ENCODE measurements at regions not wholly inside any gene's neighbourhood (a gene's known extent, or its start where the extent isn't known, plus 50 kb on each side); places are given as distances from the start of the nearest gene placed in this dataset.
A peak's percentile ranks its signal among the peaks of the same experiment; 100 is the strongest.

DNA sequence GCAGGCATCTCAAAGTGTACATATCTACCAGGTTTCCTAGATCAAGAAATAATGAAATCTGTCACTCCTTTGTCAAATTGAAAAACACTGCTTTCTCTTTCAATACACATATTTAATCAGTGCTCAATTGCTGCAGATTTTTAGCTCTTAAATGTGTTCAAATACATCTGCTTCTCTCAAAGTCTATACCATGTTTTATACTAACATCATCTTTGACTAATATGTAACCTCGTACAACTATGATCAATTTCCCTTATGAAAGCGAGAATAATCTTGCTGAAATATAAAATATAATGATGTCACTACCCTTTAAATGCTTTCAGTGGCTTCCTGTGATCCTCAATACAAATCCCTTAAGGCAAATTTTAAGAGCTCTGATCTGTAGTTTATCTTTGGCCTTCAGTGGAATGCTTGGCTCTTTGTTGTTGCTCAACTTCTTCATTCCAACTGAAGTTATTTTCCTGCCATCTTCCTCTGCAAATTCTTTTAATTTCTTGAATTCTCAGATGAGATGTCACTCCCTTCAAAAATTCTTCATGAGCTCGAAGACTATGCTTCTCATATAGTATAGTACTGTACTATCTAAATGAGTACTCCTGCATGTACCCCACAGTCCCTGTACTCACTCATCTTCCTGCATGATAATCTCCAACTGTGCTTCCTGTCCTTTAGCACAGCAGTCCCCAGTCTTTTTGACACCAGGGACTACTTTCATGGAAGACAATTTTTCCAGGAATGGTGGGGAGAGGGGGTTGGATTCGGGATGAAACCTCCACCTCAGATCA, 545.1 kb upstream of the GJE1 start:
- Mint-ChIP-seq H3K9me3 (no peaks in the 10 kb centered on the region), H3K36me3 (no peaks in the 10 kb centered on the region), H3K4me1 (no peaks in the 10 kb centered on the region), H3K4me3 (no peak overlapping the region), H3K27me3 (no peaks in the 10 kb centered on the region), H3K27ac (no peak overlapping the region)
- no peaks in the 10 kb centered on the region for H3K36me3 ChIP-seq (ENCODE audit: control insufficient read depth, insufficient read depth, low read length)
- no peak overlapping the region for H3K4me3 ChIP-seq (ENCODE audit: low read depth, low read length)
- no peaks in the 10 kb centered on the region for H3K4me1 ChIP-seq (ENCODE audit: control insufficient read depth, insufficient read depth, low read length, poor library complexity, severe bottlenecking)
- H3K27ac ChIP-seq (ENCODE audit: insufficient read depth, low read length, poor library complexity, severe bottlenecking) = no peak overlapping the region
- H3K27me3 ChIP-seq (ENCODE audit: control insufficient read depth, insufficient read depth, low read length) = no peaks in the 10 kb centered on the region
- DNase-seq = no peak
- no peak for ATAC-seq (ENCODE audit: low read depth in 2 of 2)
- H3K9me3 ChIP-seq (ENCODE audit: control insufficient read depth in 2 of 2, low read length in 2 of 2) = no peaks in the 10 kb centered on the region

DNA sequence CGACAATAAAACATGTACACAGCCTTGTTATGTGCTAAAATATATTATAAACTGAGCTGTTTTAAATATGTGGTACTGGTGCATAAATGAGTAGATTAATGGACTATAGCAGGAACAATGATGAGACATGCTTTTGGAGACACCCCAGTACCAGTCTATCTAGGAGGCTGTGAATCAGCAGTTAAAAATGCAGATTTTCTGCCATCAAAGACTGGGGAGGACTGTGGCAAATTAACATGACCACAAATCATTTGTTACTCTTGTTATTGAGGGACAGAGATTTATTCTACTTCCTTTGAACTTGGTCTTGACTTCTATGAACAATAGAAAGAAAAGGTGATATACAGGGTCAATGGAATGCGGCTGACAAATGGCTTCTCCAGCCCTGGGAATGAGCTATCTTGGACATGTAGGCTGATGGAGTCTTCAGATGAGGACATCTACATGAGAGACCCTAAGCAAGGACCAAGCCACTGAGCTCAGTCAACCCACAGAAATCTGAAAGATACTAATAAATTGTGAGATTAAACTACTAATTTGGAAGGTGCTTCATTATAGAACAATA, 551.7 kb upstream of the GJE1 start:
- no peaks in the 10 kb centered on the region for H3K4me1 Mint-ChIP-seq
- H3K9me3 ChIP-seq (ENCODE audit: control insufficient read depth in 2 of 2, low read length in 2 of 2) = no peaks in the 10 kb centered on the region
- H3K9me3 Mint-ChIP-seq = no peaks in the 10 kb centered on the region
- no peak overlapping the region for H3K4me3 ChIP-seq (ENCODE audit: low read depth, low read length)
- no peaks in the 10 kb centered on the region for H3K27me3 Mint-ChIP-seq
- no peaks in the 10 kb centered on the region for H3K36me3 ChIP-seq (ENCODE audit: control insufficient read depth, insufficient read depth, low read length)
- no peak overlapping the region for H3K27ac Mint-ChIP-seq
- DNase-seq (no peak), ATAC-seq (ENCODE audit: low read depth in 2 of 2) (no peak)
- H3K4me3 Mint-ChIP-seq = no peak overlapping the region
- no peak overlapping the region for H3K27ac ChIP-seq (ENCODE audit: insufficient read depth, low read length, poor library complexity, severe bottlenecking)
- no peaks in the 10 kb centered on the region for H3K4me1 ChIP-seq (ENCODE audit: control insufficient read depth, insufficient read depth, low read length, poor library complexity, severe bottlenecking)
- H3K27me3 ChIP-seq (ENCODE audit: control insufficient read depth, insufficient read depth, low read length) = no peaks in the 10 kb centered on the region
- H3K36me3 Mint-ChIP-seq = no peaks in the 10 kb centered on the region

DNA sequence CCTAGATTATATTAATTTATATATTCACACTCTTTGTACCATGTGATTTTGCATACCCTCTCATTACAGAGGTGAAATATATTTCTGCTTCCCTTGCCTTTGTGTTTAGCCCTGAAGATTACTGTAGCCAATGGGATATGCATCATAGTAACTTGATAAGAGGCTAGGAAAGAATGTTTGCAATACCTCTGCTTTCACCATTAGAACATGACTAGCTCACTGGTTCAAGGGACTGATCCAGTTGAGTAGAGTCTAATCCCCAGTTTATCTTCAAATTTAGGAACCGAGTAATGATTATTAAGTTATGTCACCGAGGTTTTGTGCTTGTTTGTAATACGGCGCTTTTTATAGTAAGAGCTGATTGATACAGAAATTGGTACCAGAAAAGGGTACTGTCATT, 552.6 kb upstream of the GJE1 start:
- Mint-ChIP-seq H3K27me3 (no peaks in the 10 kb centered on the region), H3K4me3 (no peak overlapping the region), H3K36me3 (no peaks in the 10 kb centered on the region), H3K9me3 (no peaks in the 10 kb centered on the region), H3K4me1 (no peaks in the 10 kb centered on the region), H3K27ac (no peak overlapping the region)
- ATAC-seq (ENCODE audit: low read depth in 2 of 2) (no peak), DNase-seq (no peak)
- Histone ChIP-seq H3K27ac (ENCODE audit: insufficient read depth, low read length, poor library complexity, severe bottlenecking) (no peak overlapping the region), H3K36me3 (ENCODE audit: control insufficient read depth, insufficient read depth, low read length) (no peaks in the 10 kb centered on the region), H3K4me3 (ENCODE audit: low read depth, low read length) (no peak overlapping the region), H3K4me1 (ENCODE audit: control insufficient read depth, insufficient read depth, low read length, poor library complexity, severe bottlenecking) (no peaks in the 10 kb centered on the region), H3K9me3 (ENCODE audit: control insufficient read depth in 2 of 2, low read length in 2 of 2) (no peaks in the 10 kb centered on the region), H3K27me3 (ENCODE audit: control insufficient read depth, insufficient read depth, low read length) (no peaks in the 10 kb centered on the region)

DNA sequence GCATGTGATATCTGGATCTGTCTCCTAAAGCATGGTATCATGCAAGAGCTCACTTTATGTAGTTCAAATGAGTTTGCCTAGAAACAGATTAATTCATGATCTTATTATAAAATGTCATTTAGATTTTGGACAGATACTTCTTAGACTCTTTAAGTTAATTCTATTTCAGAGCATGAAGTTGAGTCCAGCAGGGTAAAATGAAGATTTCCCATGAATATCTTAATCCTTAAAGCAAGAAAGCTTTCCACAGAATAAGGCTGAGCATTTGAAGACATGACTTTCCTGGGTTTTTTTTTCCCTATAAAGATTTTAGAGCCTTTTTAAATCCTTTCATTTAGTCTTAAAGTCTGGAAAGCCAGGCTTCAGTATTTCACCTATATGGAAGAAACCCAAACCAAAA, 556.0 kb upstream of the GJE1 start:
- H3K9me3 ChIP-seq (ENCODE audit: control insufficient read depth in 2 of 2, low read length in 2 of 2) = no peaks in the 10 kb centered on the region
- H3K27ac ChIP-seq (ENCODE audit: insufficient read depth, low read length, poor library complexity, severe bottlenecking) = no peak overlapping the region
- DNase-seq (no peak), ATAC-seq (ENCODE audit: low read depth in 2 of 2) (no peak)
- no peaks in the 10 kb centered on the region for H3K36me3 Mint-ChIP-seq
- no peak overlapping the region for H3K27ac Mint-ChIP-seq
- H3K4me1 ChIP-seq (ENCODE audit: control insufficient read depth, insufficient read depth, low read length, poor library complexity, severe bottlenecking) = no peaks in the 10 kb centered on the region
- no peaks in the 10 kb centered on the region for H3K27me3 ChIP-seq (ENCODE audit: control insufficient read depth, insufficient read depth, low read length)
- peaks cover 5% of the 10 kb centered on the region for H3K27me3 Mint-ChIP-seq
- no peak overlapping the region for H3K4me3 ChIP-seq (ENCODE audit: low read depth, low read length)
- H3K4me1 Mint-ChIP-seq = no peaks in the 10 kb centered on the region
- H3K4me3 Mint-ChIP-seq = no peak overlapping the region
- H3K9me3 Mint-ChIP-seq = no peaks in the 10 kb centered on the region
- H3K36me3 ChIP-seq (ENCODE audit: control insufficient read depth, insufficient read depth, low read length) = no peaks in the 10 kb centered on the region

DNA sequence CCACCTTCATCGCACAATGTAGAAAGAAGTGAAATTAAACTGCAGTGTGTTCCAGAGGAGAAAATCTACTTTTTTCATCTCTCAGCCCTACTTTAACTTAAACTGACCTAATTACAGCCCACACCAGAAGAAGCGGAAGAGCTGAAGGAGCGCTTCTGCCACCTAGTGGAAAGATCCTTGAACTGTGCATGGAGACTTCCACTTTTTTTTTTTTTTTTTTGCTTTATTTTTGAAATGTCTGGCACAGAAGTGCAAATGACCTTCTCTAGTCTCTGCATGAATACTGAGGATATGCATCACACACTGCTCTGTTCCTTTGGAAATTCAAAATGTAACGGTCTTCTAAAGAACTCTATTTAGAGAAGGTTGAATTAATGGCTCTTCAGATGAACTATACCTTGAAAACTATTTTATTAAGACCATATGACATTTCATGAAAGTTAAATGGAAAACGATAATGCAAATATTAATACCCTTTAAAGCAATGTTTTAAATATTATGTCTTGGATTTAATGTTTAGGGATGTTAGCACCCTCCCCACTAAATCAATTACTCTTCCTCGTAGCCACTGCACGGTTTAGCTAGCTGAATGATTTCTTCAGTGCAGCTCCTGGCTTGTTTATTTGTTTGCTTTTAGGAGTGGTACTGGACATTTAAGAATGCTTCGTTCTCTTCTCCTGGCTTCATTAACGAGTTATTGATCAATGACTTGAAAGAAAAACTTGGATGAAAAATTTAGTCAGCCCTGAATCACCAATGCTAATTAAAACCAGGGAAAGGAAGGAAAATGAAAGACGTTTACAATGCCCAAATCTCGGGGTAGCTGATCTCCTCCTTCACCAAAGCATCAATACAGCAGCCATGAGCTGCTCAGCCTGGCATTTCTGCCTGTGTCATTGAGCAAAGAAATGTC, 569.6 kb upstream of the GJE1 start:
- H3K9me3 Mint-ChIP-seq = peaks cover 0 to 1% (median 0%) of the 10 kb centered on the region in 7 donors
- Histone ChIP-seq H3K27me3 (ENCODE audit: control insufficient read depth, insufficient read depth, low read length) (no peaks in the 10 kb centered on the region), H3K27ac (ENCODE audit: insufficient read depth, low read length, poor library complexity, severe bottlenecking) (no peak overlapping the region), H3K4me1 (ENCODE audit: control insufficient read depth, insufficient read depth, low read length, poor library complexity, severe bottlenecking) (peaks cover 13% of the 10 kb centered on the region), H3K4me3 (ENCODE audit: low read depth, low read length) (peak overlapping the region; percentile 78), H3K9me3 (ENCODE audit: control insufficient read depth in 2 of 2, low read length in 2 of 2) (no peaks in the 10 kb centered on the region), H3K36me3 (ENCODE audit: control insufficient read depth, insufficient read depth, low read length) (no peaks in the 10 kb centered on the region)
- no peaks in the 10 kb centered on the region for H3K36me3 Mint-ChIP-seq
- H3K27ac Mint-ChIP-seq = peak overlapping the region; percentile 23 to 88 (median 57)
- H3K4me3 Mint-ChIP-seq = peak overlapping the region; percentile 67 to 89 (median 78)
- ATAC-seq (ENCODE audit: low read depth in 2 of 2) = peak; percentile 84 to 85
- peaks cover 9 to 18% (median 11%) of the 10 kb centered on the region in 4 donors for H3K4me1 Mint-ChIP-seq
- H3K27me3 Mint-ChIP-seq = no peaks in the 10 kb centered on the region
- DNase-seq = peak; percentile 44 to 85 (median 74)

DNA sequence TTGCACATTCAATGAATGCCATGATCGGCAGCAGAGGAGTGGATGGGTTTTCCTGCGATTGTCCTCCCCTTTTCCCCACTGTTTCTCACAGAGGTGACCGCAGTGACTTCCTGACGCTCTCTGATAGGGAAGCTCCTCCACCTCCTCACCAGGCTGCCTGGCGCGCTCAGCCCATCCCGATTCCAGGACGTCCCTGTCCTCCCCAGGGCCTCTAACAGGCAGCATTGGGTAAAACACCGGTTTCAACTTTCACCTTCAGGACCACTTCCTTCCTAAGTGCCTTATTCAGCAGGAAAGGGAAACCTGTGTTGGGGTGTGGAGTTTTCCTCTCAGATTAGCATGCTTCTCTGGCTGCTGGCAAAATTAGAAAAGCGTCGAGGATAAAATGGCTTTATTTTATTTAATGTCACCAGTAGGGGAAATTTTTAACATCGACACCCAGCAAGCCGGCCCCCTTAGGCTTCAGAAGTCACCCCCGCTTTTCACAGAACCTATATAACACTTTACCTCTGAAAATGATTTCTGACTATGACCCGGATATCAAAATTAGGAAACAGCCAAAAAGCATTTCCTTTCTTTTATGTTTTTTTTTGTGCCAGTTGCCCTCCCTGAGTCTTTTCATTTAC, 570.4 kb upstream of the GJE1 start:
- ATAC-seq (ENCODE audit: low read depth in 2 of 2) = peak; percentile 9 to 10
- Mint-ChIP-seq H3K36me3 (no peaks in the 10 kb centered on the region), H3K4me3 (peak overlapping the region; percentile 67 to 89 (median 78)), H3K9me3 (peaks cover 0 to 1% (median 0%) of the 10 kb centered on the region in 7 donors), H3K4me1 (peaks cover 9 to 18% (median 11%) of the 10 kb centered on the region in 4 donors), H3K27me3 (no peaks in the 10 kb centered on the region), H3K27ac (peak overlapping the region; percentile 40 to 88 (median 57))
- Histone ChIP-seq H3K9me3 (ENCODE audit: control insufficient read depth in 2 of 2, low read length in 2 of 2) (no peaks in the 10 kb centered on the region), H3K4me1 (ENCODE audit: control insufficient read depth, insufficient read depth, low read length, poor library complexity, severe bottlenecking) (peaks cover 13% of the 10 kb centered on the region), H3K27ac (ENCODE audit: insufficient read depth, low read length, poor library complexity, severe bottlenecking) (no peak overlapping the region), H3K4me3 (ENCODE audit: low read depth, low read length) (peak overlapping the region; percentile 78), H3K27me3 (ENCODE audit: control insufficient read depth, insufficient read depth, low read length) (no peaks in the 10 kb centered on the region), H3K36me3 (ENCODE audit: control insufficient read depth, insufficient read depth, low read length) (no peaks in the 10 kb centered on the region)
- DNase-seq = no peak

DNA sequence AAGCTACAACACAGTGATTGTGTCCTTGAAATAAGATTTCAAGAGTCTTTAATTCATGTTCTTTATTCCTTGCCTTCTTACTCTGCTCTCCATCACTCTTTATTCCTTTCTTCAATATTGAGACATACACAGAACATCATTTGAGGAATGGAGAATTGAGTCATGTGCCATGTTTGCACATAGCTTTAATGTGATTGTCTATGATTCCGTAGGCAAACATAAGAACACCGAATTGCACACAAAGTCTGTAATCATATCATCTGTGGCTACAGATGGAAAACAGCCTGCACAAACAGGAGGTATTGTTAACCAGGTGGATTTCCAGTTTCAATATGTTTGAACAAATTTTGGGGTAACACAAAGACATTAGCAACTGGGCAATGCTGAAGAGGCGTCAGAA, 571.6 kb upstream of the GJE1 start:
- H3K27me3 ChIP-seq (ENCODE audit: control insufficient read depth, insufficient read depth, low read length) = no peaks in the 10 kb centered on the region

More for the DNA sequence above, 571.6 kb upstream of the GJE1 start:
- Histone ChIP-seq H3K9me3 (ENCODE audit: control insufficient read depth in 2 of 2, low read length in 2 of 2) (no peaks in the 10 kb centered on the region), H3K4me1 (ENCODE audit: control insufficient read depth, insufficient read depth, low read length, poor library complexity, severe bottlenecking) (peaks cover 13% of the 10 kb centered on the region), H3K4me3 (ENCODE audit: low read depth, low read length) (no peak overlapping the region), H3K27ac (ENCODE audit: insufficient read depth, low read length, poor library complexity, severe bottlenecking) (no peak overlapping the region), H3K36me3 (ENCODE audit: control insufficient read depth, insufficient read depth, low read length) (no peaks in the 10 kb centered on the region)
- peaks cover 0 to 1% (median 0%) of the 10 kb centered on the region in 7 donors for H3K9me3 Mint-ChIP-seq
- H3K4me1 Mint-ChIP-seq = peaks cover 9 to 18% (median 11%) of the 10 kb centered on the region in 4 donors
- no peak overlapping the region for H3K27ac Mint-ChIP-seq
- H3K36me3 Mint-ChIP-seq = no peaks in the 10 kb centered on the region
- no peak overlapping the region for H3K4me3 Mint-ChIP-seq
- H3K27me3 Mint-ChIP-seq = no peaks in the 10 kb centered on the region
- DNase-seq (no peak), ATAC-seq (ENCODE audit: low read depth in 2 of 2) (no peak)

Data from CD4-positive, CD25-positive, alpha-beta regulatory T cell (primary cell).